ENCODE measurements at regions not wholly inside any gene's neighbourhood (a gene's known extent, or its start where the extent isn't known, plus 50 kb on each side); places are given as distances from the start of the nearest gene placed in this dataset.

DNA sequence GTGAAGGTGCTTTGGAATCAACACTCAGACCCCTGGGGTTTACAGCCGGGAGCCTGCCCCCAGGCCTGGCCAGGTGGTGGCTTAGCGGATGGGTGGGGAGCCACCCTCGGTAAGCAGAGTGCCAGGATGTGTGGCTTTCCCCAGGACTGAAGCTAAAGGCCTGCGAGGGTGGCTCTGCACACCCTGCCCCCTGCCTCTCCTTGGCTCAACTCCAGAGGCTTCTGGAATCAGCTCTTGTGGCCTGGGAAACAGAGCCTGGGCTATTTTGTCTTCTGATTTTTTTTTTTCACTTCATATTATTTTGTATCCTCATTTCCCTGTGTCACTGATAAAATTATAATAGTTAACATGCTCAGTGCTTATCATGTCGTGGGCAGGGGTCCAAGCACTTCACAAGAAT, 79.8 kb downstream of the RHOB start:
- H3K4me3 ChIP-seq = no peak overlapping the region
- H3K36me3 ChIP-seq = no peaks in the 10 kb centered on the region
- no peak overlapping the region for H3K9ac ChIP-seq
- H3K4me2 ChIP-seq = no peak overlapping the region
- H2AFZ ChIP-seq (replicated peaks) = no peak overlapping the region
- Mint-ChIP-seq H3K27ac (no peak overlapping the region), H3K4me3 (no peak overlapping the region), H3K4me1 (peaks cover 54% of the 10 kb centered on the region), H3K36me3 (no peaks in the 10 kb centered on the region), H3K9me3 (no peaks in the 10 kb centered on the region), H3K27me3 (ENCODE audit: insufficient read depth, low read depth) (peaks cover 12% of the 10 kb centered on the region)
- no peaks in the 10 kb centered on the region for H4K20me1 ChIP-seq (ENCODE audit: low read depth)
- TF ChIP-seq EZH2 (IDR thresholded peaks at IDR 0.05) = no peak
- no peak for TF ChIP-seq EZH2phosphoT487 (IDR thresholded peaks at IDR 0.05)
- TF ChIP-seq, protein P1, sequence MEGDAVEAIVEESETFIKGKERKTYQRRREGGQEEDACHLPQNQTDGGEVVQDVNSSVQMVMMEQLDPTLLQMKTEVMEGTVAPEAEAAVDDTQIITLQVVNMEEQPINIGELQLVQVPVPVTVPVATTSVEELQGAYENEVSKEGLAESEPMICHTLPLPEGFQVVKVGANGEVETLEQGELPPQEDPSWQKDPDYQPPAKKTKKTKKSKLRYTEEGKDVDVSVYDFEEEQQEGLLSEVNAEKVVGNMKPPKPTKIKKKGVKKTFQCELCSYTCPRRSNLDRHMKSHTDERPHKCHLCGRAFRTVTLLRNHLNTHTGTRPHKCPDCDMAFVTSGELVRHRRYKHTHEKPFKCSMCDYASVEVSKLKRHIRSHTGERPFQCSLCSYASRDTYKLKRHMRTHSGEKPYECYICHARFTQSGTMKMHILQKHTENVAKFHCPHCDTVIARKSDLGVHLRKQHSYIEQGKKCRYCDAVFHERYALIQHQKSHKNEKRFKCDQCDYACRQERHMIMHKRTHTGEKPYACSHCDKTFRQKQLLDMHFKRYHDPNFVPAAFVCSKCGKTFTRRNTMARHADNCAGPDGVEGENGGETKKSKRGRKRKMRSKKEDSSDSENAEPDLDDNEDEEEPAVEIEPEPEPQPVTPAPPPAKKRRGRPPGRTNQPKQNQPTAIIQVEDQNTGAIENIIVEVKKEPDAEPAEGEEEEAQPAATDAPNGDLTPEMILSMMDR (IDR thresholded peaks at IDR 0.05) = no peak
- DNase-seq (ENCODE audit: low spot score) = no peak
- no peak overlapping the region for H3K27ac ChIP-seq
- H3K79me2 ChIP-seq (ENCODE audit: low read depth) = no peaks in the 10 kb centered on the region
- no peaks in the 10 kb centered on the region for H3K9me3 ChIP-seq (ENCODE audit: low read depth)
- H3K27me3 ChIP-seq = no peaks in the 10 kb centered on the region
- peaks cover 21% of the 10 kb centered on the region for H3K4me1 ChIP-seq
- peaks cover 8% of the 10 kb centered on the region for H3F3A ChIP-seq (ENCODE audit: low read depth)

GRCh38 chr2:20528713-20529112, 81.8 kb downstream of the RHOB start:
- peaks cover 15% of the 10 kb centered on the region for H3K27me3 Mint-ChIP-seq (ENCODE audit: insufficient read depth, low read depth)
- H3K4me3 Mint-ChIP-seq = no peak overlapping the region
- H3K4me1 Mint-ChIP-seq = peaks cover 60% of the 10 kb centered on the region
- H3K9me3 Mint-ChIP-seq = no peaks in the 10 kb centered on the region
- H3F3A ChIP-seq (ENCODE audit: low read depth) = peaks cover 8% of the 10 kb centered on the region
- no peak overlapping the region for H3K27ac ChIP-seq
- H3K36me3 ChIP-seq = no peaks in the 10 kb centered on the region
- no peak overlapping the region for H3K9ac ChIP-seq
- no peaks in the 10 kb centered on the region for H3K27me3 ChIP-seq
- no peaks in the 10 kb centered on the region for H3K79me2 ChIP-seq (ENCODE audit: low read depth)
- H3K27ac Mint-ChIP-seq = no peak overlapping the region
- DNase-seq (ENCODE audit: low spot score) = no peak
- H3K4me3 ChIP-seq = no peak overlapping the region
- H3K36me3 Mint-ChIP-seq = no peaks in the 10 kb centered on the region
- TF ChIP-seq EZH2phosphoT487 (IDR thresholded peaks at IDR 0.05) = no peak
- TF ChIP-seq, protein P1 (IDR thresholded peaks at IDR 0.05) = no peak
- TF ChIP-seq EZH2 (IDR thresholded peaks at IDR 0.05) = no peak
- H3K9me3 ChIP-seq (ENCODE audit: low read depth) = no peaks in the 10 kb centered on the region
- H4K20me1 ChIP-seq (ENCODE audit: low read depth) = no peaks in the 10 kb centered on the region
- H2AFZ ChIP-seq (replicated peaks) = no peak overlapping the region
- peaks cover 26% of the 10 kb centered on the region for H3K4me1 ChIP-seq
- no peak overlapping the region for H3K4me2 ChIP-seq

GRCh38 chr2:20530520-20530919, 83.6 kb downstream of the RHOB start:
- Histone ChIP-seq H3K4me1 (peaks cover 11% of the 10 kb centered on the region), H4K20me1 (ENCODE audit: low read depth) (no peaks in the 10 kb centered on the region), H3K36me3 (no peaks in the 10 kb centered on the region), H3K27me3 (no peaks in the 10 kb centered on the region), H3K27ac (no peak overlapping the region), H3K9ac (no peak overlapping the region), H3K4me2 (peak overlapping the region; percentile 35), H2AFZ (replicated peaks) (no peak overlapping the region), H3F3A (ENCODE audit: low read depth) (no peaks in the 10 kb centered on the region), H3K9me3 (ENCODE audit: low read depth) (no peaks in the 10 kb centered on the region), H3K4me3 (no peak overlapping the region), H3K79me2 (ENCODE audit: low read depth) (no peaks in the 10 kb centered on the region)
- H3K4me3 Mint-ChIP-seq = peak overlapping the region; percentile 71
- peak; percentile 53 for DNase-seq (ENCODE audit: low spot score)
- H3K4me1 Mint-ChIP-seq = peaks cover 49% of the 10 kb centered on the region
- peak overlapping the region; percentile 99 for H3K27ac Mint-ChIP-seq
- H3K36me3 Mint-ChIP-seq = no peaks in the 10 kb centered on the region
- peaks cover 15% of the 10 kb centered on the region for H3K27me3 Mint-ChIP-seq (ENCODE audit: insufficient read depth, low read depth)
- H3K9me3 Mint-ChIP-seq = no peaks in the 10 kb centered on the region
- TF ChIP-seq EZH2 (IDR thresholded peaks at IDR 0.05) (no peak), EZH2phosphoT487 (IDR thresholded peaks at IDR 0.05) (no peak)
- TF ChIP-seq, protein P1 (IDR thresholded peaks at IDR 0.05) = no peak

All from neural progenitor cell (in vitro differentiated cells).